Esophagus muscularis mucosa (tissue), 3 donors: ENCODE measurements at regions not wholly inside any gene's neighbourhood (a gene's known extent, or its start where the extent isn't known, plus 50 kb on each side); places are given as distances from the start of the nearest gene placed in this dataset.

Source experiments
- EP300 ChIP-seq: sonication (generic); formaldehyde crosslinking; IDR thresholded peaks from one replicate; pipeline ENCODE4 v1.6.1; 2017; ENCODE audit warnings: antibody characterized with exemption
- TF ChIP-seq, protein P1 (sequence below), 3 experiments: fragments of 200-600 bp in 2 of 3; fragments of 450-650 bp in 1 of 3; sonication (generic) in 2 of 3; IDR thresholded peaks; one replicate each; pipeline ENCODE4 v1.5.1; 2017 to 2019; ENCODE audit warnings: antibody characterized with exemption in 3 of 3, mild to moderate bottlenecking in 2 of 3, moderate library complexity in 1 of 3

DNA sequence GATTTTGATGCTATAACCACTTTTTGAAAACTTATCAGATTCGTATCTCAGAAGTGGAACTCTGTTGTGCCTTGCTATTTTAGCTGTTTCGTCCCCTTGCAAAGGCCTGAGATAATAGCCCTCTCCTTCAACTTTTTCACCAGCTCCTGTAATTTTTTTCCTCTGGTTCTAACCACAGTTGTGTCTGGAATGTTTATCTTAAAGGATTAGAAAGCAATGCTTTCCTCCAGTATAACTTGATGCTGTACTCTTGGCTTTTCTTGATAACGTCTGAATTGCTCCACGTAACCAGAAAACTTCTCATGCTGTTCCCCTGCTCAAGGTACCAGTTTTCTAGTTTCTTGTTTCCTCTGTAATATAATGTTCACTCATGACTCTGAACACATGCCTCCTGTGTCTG is 209.4 kb downstream of the DTWD2 start:
- TF ChIP-seq, protein P1, sequence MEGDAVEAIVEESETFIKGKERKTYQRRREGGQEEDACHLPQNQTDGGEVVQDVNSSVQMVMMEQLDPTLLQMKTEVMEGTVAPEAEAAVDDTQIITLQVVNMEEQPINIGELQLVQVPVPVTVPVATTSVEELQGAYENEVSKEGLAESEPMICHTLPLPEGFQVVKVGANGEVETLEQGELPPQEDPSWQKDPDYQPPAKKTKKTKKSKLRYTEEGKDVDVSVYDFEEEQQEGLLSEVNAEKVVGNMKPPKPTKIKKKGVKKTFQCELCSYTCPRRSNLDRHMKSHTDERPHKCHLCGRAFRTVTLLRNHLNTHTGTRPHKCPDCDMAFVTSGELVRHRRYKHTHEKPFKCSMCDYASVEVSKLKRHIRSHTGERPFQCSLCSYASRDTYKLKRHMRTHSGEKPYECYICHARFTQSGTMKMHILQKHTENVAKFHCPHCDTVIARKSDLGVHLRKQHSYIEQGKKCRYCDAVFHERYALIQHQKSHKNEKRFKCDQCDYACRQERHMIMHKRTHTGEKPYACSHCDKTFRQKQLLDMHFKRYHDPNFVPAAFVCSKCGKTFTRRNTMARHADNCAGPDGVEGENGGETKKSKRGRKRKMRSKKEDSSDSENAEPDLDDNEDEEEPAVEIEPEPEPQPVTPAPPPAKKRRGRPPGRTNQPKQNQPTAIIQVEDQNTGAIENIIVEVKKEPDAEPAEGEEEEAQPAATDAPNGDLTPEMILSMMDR (IDR thresholded peaks at IDR 0.05): no peak
- TF ChIP-seq EP300: no peak
